Left hindlimb (tissue), 1 donor: ENCODE measurements at regions not wholly inside any gene's neighbourhood (a gene's known extent, or its start where the extent isn't known, plus 50 kb on each side); places are given as distances from the start of the nearest gene placed in this dataset.
"Not testable (repeated sequence)": the region's sequence is repeated elsewhere in the genome, so short reads cannot be mapped to it uniquely, and the experiment has no call there.

Experiments used
- DNase-seq: peaks from one replicate; pipeline ENCODE4 v3.0.0-alpha.2; 2018

DNA sequence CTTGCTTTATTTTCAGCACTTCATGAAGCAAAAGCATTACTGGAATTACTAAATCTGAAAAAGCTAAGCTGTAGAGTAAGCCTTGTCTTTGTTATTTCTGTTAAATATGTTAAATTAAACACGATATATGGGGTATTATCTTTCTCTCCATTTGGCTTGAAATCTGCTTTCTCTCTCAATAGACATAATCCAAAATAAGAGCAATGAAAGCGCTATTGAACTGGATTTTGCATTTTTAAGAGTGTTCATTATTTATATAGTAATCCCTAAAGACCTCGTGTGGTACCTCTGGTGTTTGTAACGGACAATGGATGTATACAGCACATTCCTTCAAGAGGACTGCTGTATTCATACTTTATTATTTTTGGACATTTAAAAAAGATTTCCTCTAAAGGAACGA is 91.5 kb upstream of the KCNE2 start:
- no peak for DNase-seq

DNA sequence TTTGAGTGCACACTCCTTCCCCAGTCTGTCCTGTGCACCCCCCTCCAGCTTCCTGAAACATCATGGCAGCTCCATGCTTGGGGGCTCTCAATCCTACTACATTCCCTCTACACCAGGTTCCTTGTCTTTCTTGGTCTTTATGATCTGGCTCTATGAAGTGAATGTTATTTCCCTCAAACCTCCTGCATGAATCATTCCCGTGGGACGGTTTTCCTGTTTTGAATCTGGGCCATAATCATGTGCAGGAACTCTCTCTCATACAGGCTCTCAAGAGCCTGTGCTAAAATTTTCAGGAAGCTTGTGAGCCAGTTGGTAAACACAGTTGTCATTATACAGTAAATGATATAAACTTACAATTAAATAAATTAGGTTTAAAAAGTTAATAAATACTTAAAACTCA is 89.8 kb upstream of the KCNE2 start:
- DNase-seq, result no peak

DNA sequence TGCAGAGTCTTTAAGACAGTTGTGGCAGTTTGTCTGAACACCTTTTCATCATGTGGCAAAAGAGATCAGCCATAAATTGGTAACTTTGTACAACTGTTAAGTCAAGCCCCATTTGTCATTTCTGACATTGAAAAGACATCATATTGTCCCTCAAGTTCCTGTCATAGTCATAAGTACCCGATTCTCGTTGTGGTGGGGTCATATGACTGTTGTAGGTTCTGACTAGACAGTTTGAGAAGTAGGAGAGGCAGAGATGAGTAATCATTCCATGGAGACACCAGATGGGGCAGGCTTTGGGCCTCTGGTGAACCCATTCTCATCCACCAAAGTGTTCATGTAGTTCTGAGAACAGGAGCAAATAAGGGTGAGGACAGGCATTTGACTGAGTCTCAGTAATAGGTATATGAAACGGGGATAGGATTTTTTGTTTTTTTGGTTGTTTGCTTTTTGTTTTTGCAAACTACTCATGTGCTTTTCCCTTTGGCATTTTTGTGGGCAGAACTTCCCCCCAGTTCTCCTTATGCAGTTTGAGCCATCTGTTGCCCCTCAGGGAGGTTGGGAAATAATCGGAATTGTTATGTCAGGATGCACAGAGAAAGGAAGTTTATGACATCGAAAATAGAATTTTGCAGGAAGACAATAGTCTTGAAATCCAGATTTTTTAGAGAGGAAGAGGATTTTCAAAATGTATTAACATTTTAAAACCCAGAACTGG is 86.9 kb upstream of the KCNE2 start:
- no peak for DNase-seq

DNA sequence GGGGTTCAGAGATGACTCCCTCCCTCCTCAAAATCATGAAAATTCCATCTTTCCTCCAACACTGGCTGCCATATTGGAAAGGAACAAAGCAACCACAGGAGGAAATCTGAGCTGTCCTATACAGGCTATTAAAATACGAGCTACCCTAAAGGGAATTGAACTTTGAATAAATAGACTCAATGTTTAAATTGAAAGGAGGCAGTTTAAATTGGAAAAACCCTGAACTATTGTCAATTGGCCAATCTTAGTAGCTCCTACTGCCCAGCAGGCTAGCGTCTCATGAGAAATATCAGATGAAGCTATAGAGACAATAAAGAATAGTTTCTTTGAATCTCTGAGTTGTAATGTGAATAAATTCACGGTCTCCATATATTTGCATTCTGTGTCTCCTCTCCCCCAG is 85.4 kb upstream of the KCNE2 start:
- no peak for DNase-seq

DNA sequence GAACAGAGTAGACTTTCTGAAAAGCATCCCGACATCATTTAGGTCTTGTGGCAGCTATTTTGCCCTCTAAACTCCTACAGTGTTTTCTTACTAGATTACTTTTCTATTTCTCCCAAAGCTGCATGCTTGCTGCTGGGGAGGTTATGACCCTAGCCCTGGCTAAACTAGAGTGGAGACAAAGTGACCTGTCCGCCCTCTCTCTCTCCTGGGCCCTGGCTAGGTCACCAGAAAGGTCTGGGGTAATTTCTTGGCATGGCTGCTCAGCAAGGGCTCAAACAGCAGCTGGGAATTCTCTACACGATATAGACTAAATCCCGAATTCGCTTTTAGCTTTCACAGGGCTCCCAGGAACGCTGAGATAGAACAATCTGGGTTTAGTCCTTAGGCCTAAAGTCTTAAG is 84.5 kb upstream of the KCNE2 start:
- no peak for DNase-seq

DNA sequence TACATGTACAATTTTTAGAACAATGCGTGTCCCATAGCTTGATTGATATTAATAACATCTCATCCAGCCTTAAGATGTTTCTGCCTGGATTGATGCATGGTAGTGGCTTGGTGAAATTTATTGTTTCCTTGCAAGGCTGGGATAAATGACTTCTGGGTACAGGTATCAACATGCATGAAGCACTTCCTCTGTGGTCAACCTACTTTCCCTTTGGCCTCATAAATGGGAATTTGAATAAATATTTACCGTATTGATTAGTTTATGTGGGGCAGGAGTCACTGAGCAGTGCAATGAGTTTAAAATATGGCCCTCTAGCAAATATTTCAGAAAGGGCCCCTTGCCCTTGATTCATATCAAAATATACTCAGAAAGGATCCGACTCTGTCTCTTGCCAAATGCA is 83.9 kb upstream of the KCNE2 start:
- DNase-seq, result no peak

DNA sequence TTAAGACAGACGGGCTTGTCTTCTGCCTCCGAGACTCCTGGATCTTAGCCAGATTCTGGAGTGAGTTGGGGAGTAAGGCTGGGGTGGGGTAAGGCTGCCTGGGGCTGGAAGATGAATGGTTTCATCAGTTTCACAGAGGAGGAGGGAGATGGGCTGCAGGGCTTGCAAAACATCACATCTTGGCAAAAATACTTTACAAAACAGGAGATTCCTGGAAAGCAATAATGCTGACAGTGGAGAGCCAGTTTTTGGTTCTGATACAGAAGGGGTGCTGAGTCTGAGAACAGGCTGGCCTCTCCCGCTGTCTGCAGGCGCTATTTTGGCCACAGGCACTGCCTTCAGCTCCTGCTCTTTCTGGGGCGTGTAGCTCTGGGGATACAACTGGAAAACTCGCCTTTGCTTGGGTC is 83.4 kb upstream of the KCNE2 start:
- DNase-seq, result peak; percentile 64

DNA sequence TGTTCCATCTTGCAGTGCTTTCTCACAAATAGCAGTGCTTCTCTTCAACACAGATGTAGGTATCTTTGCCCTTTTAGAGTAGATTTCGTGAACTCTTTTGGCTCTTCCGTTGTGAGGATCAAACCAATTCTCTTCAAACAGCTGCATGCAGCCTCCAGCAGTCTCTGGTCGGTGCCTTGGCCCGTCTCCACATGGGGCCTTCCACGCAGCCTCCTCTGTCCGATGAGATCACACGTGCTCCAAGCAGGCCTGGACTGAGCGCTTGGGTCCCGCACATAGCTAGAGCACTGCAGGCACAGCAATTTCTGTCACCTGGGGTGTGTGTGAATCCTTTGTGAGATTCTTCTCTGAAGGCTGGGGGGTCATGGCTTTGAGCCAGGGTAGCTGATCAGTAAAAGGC is 82.8 kb upstream of the KCNE2 start:
- DNase-seq, result peak; percentile 60

DNA sequence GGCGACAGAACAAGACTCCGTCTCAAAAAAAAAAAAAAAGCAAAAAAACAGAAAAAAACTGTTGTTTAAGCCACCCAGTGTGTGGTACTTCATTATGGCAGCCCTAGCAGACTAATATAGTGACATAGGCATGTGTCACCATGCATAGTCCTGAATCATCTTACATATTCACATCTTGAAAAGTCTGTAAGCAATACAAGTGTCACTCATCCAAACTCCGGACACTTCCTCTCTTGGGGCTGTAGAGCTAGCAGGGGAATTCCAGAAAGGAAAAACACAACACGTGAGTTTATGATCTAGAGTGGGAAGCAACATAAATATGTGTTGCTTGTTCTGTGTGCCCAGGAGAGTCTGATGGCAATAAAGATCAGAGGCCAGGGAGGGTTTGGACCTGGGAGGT is 81.6 kb upstream of the KCNE2 start:
- DNase-seq, result no peak

DNA sequence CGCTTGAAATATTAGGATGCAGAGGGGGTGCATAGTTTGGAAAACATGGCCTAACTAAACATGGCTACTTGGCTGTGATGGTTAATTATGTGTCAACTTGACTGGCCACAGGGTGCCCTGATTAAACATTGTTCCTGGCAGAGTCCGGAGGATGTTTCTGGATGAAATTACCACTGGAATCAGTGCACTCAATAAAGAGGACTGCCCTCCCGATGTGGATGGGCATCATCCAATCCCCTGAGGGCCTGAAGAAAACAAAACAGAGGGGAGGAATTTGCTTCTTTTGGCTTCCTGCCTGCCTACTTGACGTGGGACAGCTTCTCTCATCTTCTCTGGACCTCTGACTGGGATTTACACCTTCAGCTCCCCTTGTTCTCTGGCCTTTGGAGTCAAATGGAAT is 79.1 kb upstream of the KCNE2 start:
- no peak for DNase-seq

DNA sequence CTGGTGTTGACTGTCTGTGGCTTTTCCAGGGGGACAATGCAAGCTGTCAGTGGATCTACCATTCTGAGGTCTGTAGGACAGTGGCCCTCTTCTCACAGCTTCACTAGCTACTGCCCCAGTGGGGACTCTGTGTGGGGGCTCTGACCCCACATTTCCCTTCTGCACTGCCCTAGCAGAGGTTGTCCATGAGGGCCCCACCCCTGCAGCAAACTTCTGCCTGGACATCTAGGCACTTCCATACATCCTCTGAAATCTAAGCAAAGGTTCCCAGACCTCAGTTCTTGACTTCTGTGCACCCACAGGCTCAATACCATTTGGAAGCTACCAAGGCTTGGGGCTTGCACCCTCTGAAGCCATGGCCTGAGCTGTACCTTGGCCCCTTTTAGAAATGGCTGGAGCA is 75.8 kb upstream of the KCNE2 start:
- DNase-seq, result not testable (repeated sequence)

DNA sequence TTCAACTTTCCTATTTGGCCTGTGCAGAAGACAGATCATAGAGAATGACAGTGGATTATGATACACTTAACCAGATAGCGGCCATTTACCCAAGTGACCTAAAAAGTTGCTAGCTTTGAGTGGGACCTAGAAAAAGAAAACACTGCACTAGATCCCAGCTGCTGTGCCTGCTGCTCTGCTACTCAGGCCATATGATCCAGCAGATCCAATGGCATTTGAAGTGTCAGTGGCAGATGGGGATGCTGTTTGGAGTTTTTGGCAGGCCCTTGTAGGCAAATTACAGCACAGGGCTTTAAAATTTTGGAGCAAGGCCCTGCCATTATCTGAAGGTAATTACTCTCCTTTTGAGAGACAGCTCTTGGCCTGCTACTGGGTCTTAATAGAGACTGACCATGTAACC is 74.0 kb upstream of the KCNE2 start:
- no peak for DNase-seq

DNA sequence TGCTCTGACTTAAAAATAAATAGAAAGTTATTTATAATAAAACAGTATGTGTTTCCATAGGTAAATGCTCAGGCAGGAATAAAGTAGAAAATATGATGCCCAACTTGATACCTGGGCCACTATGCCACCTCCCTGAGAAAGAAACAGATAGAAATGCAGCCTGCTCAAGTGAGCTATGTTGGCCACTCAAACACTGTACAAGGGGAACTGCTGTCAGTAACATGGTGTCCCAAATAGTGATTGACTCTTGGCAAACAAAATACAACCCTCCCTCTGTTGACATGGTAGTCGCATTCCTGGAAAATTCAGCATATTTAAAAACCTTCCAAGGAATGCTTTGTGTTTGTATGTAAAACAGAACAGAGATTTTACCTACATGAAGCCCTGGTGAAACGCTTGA is 66.9 kb upstream of the KCNE2 start:
- DNase-seq, result no peak

DNA sequence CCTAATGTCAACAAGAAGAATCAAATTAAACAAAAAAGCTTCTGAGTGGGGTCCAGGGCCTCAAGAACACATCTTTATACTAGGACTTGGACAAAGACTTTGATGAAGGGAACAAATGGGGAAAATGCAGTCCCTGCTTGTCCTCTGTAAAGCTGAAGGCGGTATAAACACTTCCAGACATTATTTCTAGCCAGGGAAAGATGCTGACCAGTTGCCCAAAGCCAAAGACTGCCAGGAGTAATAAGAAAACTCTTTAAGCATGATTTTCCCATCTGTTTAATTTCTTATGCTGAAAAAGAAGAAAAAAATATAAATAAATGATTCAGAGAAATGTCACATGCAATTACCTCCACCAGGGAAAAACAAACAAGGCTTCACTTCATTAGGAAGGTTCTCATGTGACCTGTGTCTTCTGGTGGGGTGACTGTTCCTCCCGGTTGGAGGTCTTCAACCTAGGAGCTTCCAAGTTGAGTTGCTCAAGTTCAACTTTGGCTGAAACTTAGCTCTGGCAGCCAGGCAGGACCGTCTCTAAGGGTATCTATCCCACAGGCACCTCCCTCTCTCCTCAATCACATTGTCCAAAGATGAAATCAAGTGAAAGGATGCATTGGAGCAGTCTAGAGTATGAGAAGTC is 65.2 kb upstream of the KCNE2 start:
- no peak for DNase-seq

DNA sequence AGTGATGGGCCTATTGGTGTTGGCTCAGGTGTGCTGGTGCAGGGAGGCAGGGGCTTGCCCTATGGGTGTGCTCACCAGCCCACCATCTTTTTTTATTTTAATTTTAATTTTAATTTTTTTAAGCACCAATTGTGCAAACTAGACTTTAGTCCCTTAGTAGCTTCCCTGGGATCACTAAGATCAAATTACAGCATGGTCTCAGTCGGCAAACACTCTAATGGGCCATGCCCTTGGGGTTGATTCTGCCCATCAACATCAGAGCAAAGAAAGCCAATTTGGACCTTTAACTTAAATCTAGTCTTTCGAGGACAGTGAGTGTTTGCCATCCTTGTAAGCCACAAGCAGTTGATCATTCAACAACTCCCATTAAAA is 64.7 kb upstream of the KCNE2 start:
- DNase-seq, result no peak

DNA sequence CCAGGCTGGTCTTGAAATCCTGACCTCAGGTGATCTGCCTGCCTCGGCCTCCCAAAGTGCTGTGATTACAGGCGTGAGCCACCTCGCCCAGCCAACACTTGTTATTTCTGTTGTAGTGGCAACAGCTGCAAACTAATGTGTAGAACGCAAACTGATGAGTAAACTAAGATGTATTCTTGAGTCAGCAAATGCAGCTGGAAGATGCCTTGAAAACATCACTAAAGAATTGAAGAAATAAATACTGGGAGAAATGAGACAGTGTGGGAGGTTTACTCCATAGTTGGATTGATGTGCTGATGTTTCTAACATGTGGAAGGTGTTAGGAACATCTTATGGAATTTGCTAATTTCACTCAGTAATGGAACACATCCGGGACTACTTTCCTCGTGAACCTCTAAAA is 61.3 kb upstream of the KCNE2 start:
- DNase-seq, result no peak

DNA sequence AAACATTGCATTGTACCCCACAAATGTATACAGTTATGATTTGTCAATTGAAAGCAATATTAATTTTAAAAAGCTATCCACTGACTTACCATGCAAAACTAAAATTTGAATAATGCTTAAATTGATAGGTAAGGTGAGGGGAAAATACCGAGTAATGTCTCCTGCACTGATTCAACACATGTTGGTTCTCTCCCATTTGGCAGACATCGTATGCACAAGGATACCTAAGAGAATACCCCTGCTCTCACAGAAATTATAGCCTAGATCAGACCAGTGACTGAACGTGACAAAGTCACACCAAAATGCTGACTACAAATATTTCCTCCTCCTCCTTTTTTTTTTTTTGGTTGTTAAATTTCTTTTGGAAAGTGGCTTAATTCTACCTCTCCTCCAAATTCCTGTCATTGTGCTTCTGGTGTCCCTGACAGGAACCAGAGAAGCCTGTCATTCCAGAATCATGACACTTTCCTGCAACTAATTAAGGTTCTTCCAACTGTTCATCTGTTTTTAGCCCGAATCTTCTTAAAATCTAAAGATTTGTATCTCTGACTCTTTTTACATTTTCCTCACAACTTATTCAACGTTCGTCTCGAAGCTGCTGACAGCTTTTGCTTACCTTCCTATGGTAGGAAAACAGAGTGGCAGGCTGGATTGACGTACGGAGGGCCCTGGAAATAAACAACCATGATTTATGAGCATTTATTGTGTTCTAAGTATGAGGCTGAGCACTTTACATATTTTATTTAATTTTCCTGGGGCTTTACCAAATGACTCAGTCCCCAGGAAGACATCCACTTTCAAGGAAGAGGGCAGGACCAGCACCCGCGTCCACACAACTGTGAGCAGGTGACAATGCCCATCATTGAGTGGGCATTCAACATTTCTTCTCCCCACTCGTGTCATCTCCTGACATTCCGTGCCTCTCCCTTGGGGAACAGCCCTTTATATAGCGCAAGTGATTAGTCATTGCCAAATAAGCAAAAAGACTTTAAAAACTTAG is 57.9 kb upstream of the KCNE2 start:
- no peak for DNase-seq

DNA sequence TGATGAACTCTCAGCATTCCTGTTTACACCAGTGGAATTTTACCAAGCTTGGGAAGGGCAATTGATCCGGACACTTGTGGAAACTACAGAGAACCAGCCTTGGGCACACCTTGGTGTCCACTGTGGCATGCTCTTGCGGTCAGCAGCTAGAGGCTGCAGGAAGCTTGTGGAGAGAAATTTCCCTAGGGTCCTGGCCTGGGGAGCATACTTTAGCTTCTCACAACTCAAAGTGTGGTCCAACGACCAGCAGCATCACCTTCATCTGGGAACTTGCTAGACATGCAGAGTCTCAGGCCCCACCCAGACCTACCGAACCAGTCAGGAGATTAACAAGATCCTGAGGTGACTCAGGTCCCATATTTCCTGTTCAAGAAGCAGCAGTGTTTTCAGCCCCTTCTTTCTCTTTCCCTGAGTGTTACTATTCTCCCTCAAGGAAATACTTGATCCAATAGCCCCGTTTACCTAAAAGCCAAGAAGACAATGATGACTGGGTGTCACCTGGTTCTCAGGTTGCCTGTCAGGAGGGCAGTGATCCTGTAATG is 55.7 kb upstream of the KCNE2 start:
- DNase-seq, result no peak

DNA sequence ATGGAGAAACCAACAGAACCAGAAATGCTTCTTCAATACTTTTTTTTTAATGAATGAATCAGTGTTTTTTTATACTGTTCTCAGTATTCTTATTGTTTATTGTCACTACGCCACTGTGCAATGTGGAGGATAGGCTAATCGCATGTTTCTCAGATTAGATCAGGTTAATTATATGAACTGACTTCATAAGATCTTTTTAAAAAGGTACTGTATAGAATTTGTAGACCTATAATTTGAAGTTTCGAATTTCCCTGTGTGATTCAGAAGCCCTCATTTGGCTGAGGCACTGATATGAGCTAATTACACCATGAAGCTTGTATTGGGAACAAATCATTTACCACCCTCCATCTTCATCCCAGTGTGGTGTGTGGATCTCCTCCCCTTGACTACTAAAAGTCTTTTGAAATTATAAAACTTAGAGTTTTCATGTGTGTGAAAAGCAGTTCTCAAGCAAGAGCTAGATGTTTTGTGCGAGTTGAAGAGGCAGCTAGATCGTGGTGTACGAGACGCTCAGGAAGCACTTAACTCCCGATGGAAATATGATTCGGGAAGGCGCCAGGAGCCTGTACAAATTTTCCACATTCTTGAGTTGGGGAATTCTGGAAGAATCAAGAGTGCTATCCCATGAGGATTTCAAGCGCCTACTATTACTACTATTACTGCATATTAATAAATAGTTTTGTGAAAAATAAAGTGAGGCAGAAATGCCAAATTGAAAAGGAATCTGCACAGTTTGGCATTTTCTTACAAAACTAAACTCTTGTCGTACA is 52.1 kb upstream of the KCNE2 start:
- DNase-seq, result no peak

DNA sequence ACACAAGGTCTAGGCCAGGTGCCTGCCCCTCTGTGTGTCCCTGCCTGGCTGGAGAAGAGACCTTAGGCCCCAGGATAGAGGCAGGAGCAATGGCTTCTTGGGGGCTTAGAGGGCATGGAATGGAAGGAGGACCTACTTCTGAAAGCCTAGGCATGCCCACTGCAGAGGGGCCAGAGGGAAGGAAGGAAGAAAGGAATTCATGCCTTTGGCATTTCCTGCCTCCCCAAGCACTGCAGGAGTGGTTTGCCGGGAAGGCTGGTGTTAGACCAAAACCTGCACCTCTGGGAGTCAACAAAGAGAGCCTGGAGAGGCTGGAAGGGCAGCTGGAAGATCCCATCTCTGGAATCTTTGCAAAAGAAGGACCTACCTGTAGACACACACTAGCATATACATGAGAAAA is 50.7 kb upstream of the KCNE2 start:
- no peak for DNase-seq
